ENCODE measurements at regions not wholly inside any gene's neighbourhood (a gene's known extent, or its start where the extent isn't known, plus 50 kb on each side); places are given as distances from the start of the nearest gene placed in this dataset.

DNA sequence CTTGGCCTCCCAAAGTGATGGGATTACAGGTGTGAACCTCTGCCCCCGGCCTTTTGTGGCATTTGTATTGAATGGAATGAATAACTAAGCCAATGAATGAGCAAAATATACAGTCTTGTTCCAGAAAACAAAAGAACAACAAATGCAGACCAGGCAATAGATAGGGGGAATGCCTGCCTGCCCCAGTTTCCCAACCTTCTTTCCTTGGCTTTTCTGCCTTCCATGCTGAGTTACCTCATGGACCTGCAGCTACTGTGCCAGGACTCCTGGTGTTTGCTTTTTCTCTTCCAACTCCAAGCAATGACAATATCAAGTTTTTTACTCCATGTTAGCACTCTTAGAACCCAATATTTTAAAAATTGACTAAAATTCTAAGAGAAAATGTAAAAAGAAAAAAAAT, 58.6 kb upstream of the BACH1 start:
- Mint-ChIP-seq H3K4me3 (no peak overlapping the region), H3K36me3 (ENCODE audit: low read depth) (no peaks in the 10 kb centered on the region), H3K9me3 (no peaks in the 10 kb centered on the region), H3K4me1 (ENCODE audit: low read depth) (peaks cover 68% of the 10 kb centered on the region), H3K27me3 (no peaks in the 10 kb centered on the region), H3K27ac (peak overlapping the region; percentile 95)
- intact Hi-C loops (cut with micrococcal nuclease), result no loop called here

DNA sequence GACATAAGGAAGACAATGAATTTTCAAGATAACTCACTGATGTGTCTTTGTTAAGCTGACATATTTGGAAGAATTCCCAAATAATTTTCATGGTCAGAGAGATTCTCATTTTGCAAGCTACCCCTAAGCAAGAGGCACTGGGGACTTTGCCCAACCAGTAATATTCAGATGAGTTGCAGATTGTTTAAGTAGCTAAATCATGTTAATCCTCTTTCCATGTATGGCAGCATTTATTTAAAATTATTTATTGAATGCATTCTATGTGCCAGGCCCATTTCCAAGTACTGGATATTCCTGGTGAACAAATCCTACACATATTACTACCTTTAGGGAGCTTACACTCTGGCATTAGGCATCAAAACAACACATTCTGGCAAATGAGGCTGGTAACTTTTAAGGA, 56.5 kb upstream of the BACH1 start:
- H3K9me3 Mint-ChIP-seq, result no peaks in the 10 kb centered on the region
- intact Hi-C loops (cut with micrococcal nuclease), result no loop called here
- H3K4me1 Mint-ChIP-seq (ENCODE audit: low read depth), result peaks cover 53% of the 10 kb centered on the region
- no peaks in the 10 kb centered on the region for H3K27me3 Mint-ChIP-seq
- H3K4me3 Mint-ChIP-seq, result no peak overlapping the region
- no peak overlapping the region for H3K27ac Mint-ChIP-seq
- no peaks in the 10 kb centered on the region for H3K36me3 Mint-ChIP-seq (ENCODE audit: low read depth)

DNA sequence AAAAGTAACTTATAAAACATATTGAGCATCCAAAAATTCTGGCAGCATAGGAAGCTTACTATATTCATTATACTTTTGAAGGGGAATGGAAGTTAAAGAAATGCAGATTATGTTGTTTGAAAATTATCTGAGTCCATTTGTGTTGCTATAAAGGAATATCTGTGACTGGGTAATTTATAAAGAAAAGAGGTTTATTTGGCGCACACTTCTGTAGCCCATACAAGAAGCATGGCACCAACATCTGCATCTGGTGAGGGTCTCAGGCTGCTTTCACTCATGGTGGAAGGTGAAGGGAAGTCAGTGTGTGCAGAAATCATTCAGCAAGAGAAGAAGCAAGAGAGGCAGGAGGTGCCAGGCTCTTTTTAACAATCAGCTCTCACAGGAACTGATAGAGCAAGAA, 55.5 kb upstream of the BACH1 start:
- no peaks in the 10 kb centered on the region for H3K36me3 Mint-ChIP-seq (ENCODE audit: low read depth)
- no peak overlapping the region for H3K4me3 Mint-ChIP-seq
- intact Hi-C loops (cut with micrococcal nuclease), result no loop called here
- no peaks in the 10 kb centered on the region for H3K9me3 Mint-ChIP-seq
- no peaks in the 10 kb centered on the region for H3K27me3 Mint-ChIP-seq
- H3K4me1 Mint-ChIP-seq (ENCODE audit: low read depth), result peaks cover 43% of the 10 kb centered on the region
- no peak overlapping the region for H3K27ac Mint-ChIP-seq

DNA sequence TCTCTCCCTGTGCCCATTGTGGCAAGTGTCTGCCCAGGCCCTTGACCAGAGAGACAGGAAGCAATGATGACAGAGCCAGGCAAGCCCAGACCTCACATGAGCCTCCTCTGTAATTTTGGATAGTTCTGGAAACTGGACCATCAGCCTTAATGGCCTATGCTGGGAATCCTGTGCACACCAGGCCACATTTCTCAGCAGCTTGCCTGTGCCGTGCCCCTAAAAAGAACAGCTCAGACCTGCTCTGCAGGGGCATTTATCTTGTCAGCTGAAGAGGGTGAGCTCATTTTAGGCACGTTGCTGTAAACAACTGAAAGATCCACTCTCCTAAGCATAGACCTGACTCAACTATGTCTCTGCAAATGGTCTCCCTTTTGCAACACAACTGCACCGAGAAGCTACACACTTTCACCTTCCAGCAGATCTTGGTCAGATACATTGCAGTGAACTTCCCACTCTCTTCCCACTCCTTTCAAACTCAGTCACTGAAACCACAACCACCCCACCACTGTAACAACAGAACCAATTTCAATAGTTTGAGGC, 53.5 kb upstream of the BACH1 start:
- H3K4me3 Mint-ChIP-seq, result no peak overlapping the region
- no peaks in the 10 kb centered on the region for H3K27me3 Mint-ChIP-seq
- H3K9me3 Mint-ChIP-seq, result peaks cover 8% of the 10 kb centered on the region
- intact Hi-C loops (cut with micrococcal nuclease), result no loop called here
- no peaks in the 10 kb centered on the region for H3K36me3 Mint-ChIP-seq (ENCODE audit: low read depth)
- peaks cover 32% of the 10 kb centered on the region for H3K4me1 Mint-ChIP-seq (ENCODE audit: low read depth)
- peak overlapping the region; percentile 74 for H3K27ac Mint-ChIP-seq

GRCh38 chr21:29245863-29246262, 52.9 kb upstream of the BACH1 start:
- intact Hi-C loops (cut with micrococcal nuclease), result no loop called here
- no peaks in the 10 kb centered on the region for H3K27me3 Mint-ChIP-seq
- no peaks in the 10 kb centered on the region for H3K36me3 Mint-ChIP-seq (ENCODE audit: low read depth)
- H3K27ac Mint-ChIP-seq, result peak overlapping the region; percentile 74
- H3K4me3 Mint-ChIP-seq, result no peak overlapping the region
- peaks cover 8% of the 10 kb centered on the region for H3K9me3 Mint-ChIP-seq
- peaks cover 38% of the 10 kb centered on the region for H3K4me1 Mint-ChIP-seq (ENCODE audit: low read depth)

DNA sequence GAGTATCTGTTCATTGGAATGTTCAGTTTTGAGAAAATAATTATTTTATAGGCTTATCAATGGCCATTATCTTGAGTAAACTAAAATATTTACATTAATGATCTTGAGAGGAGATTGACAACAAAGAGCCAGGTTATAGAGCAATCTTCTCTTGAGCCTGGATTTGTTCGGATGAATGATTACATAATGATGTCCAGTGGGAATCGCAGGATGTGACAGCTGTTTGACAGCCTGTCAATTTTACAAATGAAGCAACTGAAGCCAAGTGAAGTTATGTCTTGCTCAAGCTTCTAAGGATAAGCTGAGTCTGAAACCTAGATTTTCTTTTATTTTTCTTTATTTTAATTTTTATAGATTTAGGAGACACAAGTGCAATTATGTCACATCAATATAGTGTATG, 52.1 kb upstream of the BACH1 start:
- H3K27ac Mint-ChIP-seq, result no peak overlapping the region
- peaks cover 8% of the 10 kb centered on the region for H3K9me3 Mint-ChIP-seq
- peaks cover 35% of the 10 kb centered on the region for H3K4me1 Mint-ChIP-seq (ENCODE audit: low read depth)
- no peaks in the 10 kb centered on the region for H3K36me3 Mint-ChIP-seq (ENCODE audit: low read depth)
- intact Hi-C loops (cut with micrococcal nuclease), result no loop called here
- no peak overlapping the region for H3K4me3 Mint-ChIP-seq
- no peaks in the 10 kb centered on the region for H3K27me3 Mint-ChIP-seq

DNA sequence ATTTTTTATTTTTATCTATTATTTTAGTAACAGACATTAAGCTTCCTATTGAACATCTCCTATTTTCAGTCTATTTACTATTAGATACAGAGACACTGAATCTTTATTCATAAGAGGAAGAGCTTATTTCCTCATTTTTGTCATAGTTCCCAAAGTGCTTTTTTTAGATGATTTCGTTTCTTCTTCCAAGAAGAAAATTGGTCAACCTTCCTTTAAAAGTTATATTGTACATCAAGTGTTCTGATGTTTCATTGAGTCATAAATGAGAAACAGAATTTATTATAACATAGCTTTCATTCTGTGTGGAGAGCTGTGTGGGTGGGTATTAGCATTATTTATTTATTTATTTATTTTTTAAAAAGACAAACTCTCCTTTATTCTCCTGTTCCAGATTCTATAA, 50.6 kb upstream of the BACH1 start:
- intact Hi-C loops (cut with micrococcal nuclease), result no loop called here
- Mint-ChIP-seq H3K36me3 (ENCODE audit: low read depth) (peaks cover 3% of the 10 kb centered on the region), H3K27ac (no peak overlapping the region), H3K4me1 (ENCODE audit: low read depth) (peaks cover 33% of the 10 kb centered on the region), H3K9me3 (peaks cover 14% of the 10 kb centered on the region), H3K27me3 (no peaks in the 10 kb centered on the region), H3K4me3 (no peak overlapping the region)
